HCT116 (cell line): ENCODE measurements at regions not wholly inside any gene's neighbourhood (a gene's known extent, or its start where the extent isn't known, plus 50 kb on each side); places are given as distances from the start of the nearest gene placed in this dataset.

ENCODE experiments used
- ATAC-seq: fragments of 200-7000 bp; cut with Tn5 transposase; 2 replicates; pipeline ENCODE4 v1.9.1; 2020; ENCODE audit warnings: mild to moderate bottlenecking, moderate library complexity
- BruUV-seq: library from RNA; stranded (reverse); fragments of 400-500 nt; replicated peaks from 2 replicates; lab custom pipeline; 2021; lab: Mats Ljungman, UMichigan
- CTCF ChIA-PET: fragments of 300-600 bp; sonication (Branson Sonifier 250); formaldehyde crosslinking; loops from one replicate; lab custom pipeline; 2021; ENCODE audit warnings: antibody characterized with exemption; lab: Charles Lee
- POLR2A ChIA-PET: fragments of 300-600, 350-600 bp; sonication (Branson Sonifier 250); formaldehyde crosslinking; loops from one replicate; lab custom pipeline; 2021; ENCODE audit warnings: antibody characterized with exemption; lab: Charles Lee
- RAD21 ChIA-PET, 2 experiments: fragments of 300-600 bp; sonication (Branson Sonifier 250); formaldehyde crosslinking; loops; one replicate each; lab custom pipeline; 2023; ENCODE audit warnings: low total read pairs in 2 of 2; ENCODE audit not compliant: uncharacterized antibody in 2 of 2, unreplicated experiment in 2 of 2, low non-redundant PET in 1 of 2; lab: Charles Lee
- DNase-seq: peaks from one replicate; pipeline ENCODE4 v3.0.0-alpha.2; 2010; ENCODE audit warnings: low read depth, low spot score
- H2AFZ ChIP-seq: fragments of 200-600 bp; shearing (Covaris generic), sonication (generic); 2 replicates; pipeline ENCODE4 v1.6.1; 2017; ENCODE audit warnings: low read depth, mixed run types, mixed read lengths, antibody characterized with exemption, low read length; ENCODE audit not compliant: poor library complexity, severe bottlenecking
- H3K27ac ChIP-seq: 2 replicates; pipeline ENCODE4 v1.5.1; 2012; ENCODE audit warnings: low read depth, low read length
- H3K27me3 ChIP-seq: fragments of 200-600 bp; sonication (generic); 2 replicates; pipeline ENCODE4 v1.6.1; 2016; ENCODE audit warnings: mixed run types, low read length, mixed read lengths; ENCODE audit not compliant: insufficient read depth
- H3K36me3 ChIP-seq, 2 experiments: fragments of 200-500 bp in 1 of 2; fragments of 200-600 bp in 1 of 2; sonication (Bioruptor generic) in 1 of 2; sonication (generic) in 1 of 2; 2 replicates each; pipeline versions ENCODE4 v1.5.1 to v1.6.1; 2014 to 2016; ENCODE audit warnings: low read length in 2 of 2, inconsistent platforms in 1 of 2, mixed read lengths in 1 of 2, mixed run types in 1 of 2; ENCODE audit not compliant: insufficient read depth in 2 of 2, control insufficient read depth in 1 of 2
- H3K4me1 ChIP-seq, 2 experiments: fragments of 200-600 bp in 1 of 2; sonication (generic) in 1 of 2; 2 replicates each; pipeline versions ENCODE4 v1.5.1 to v1.6.1; 2012 to 2017; ENCODE audit warnings: low read length in 2 of 2, inconsistent platforms in 1 of 2, mild to moderate bottlenecking in 1 of 2, mixed read lengths in 1 of 2, mixed run types in 1 of 2, moderate library complexity in 1 of 2; ENCODE audit not compliant: insufficient read depth in 2 of 2, control insufficient read depth in 1 of 2
- H3K4me2 ChIP-seq: fragments of 200-600 bp; sonication (generic); 2 replicates; pipeline ENCODE4 v1.6.1; 2017; ENCODE audit warnings: mixed run types, low read length, mixed read lengths
- H3K4me3 ChIP-seq, 2 experiments: fragments of 200-600 bp in 1 of 2; sonication (generic) in 1 of 2; replicated peaks in 1 of 2; 2 replicates each; pipeline ENCODE4 v1.5.1; 2011 to 2016; ENCODE audit warnings: low read length in 2 of 2, control low read depth in 1 of 2, low read depth in 1 of 2, mild to moderate bottlenecking in 1 of 2, mixed read lengths in 1 of 2, mixed run types in 1 of 2
- H3K79me2 ChIP-seq: fragments of 200-600 bp; sonication (generic); 2 replicates; pipeline ENCODE4 v1.6.1; 2017; ENCODE audit warnings: mild to moderate bottlenecking, mixed run types, low read length, moderate library complexity, mixed read lengths; ENCODE audit not compliant: insufficient read depth
- H3K9ac ChIP-seq: fragments of 200-600 bp; sonication (generic); 2 replicates; pipeline ENCODE4 v1.6.1; 2016; ENCODE audit warnings: low read length, mixed read lengths
- H3K9me2 ChIP-seq: fragments of 200-600 bp; sonication (generic), shearing (Covaris generic); 2 replicates; pipeline ENCODE4 v1.6.1; 2017; ENCODE audit warnings: mixed run types, mild to moderate bottlenecking, moderate library complexity; ENCODE audit not compliant: insufficient read depth
- H3K9me3 ChIP-seq, 2 experiments: fragments of 200-500 bp in 1 of 2; fragments of 200-600 bp in 1 of 2; sonication (Bioruptor generic) in 1 of 2; sonication (generic) in 1 of 2; 2 replicates each; pipeline ENCODE4 v1.6.1; 2014 to 2017; ENCODE audit warnings: low read length in 2 of 2, mixed read lengths in 2 of 2, inconsistent platforms in 1 of 2, low read depth in 1 of 2, mild to moderate bottlenecking in 1 of 2, mixed run types in 1 of 2, moderate library complexity in 1 of 2; ENCODE audit not compliant: control insufficient read depth in 1 of 2, insufficient read depth in 1 of 2
- H4K20me1 ChIP-seq: fragments of 200-600 bp; sonication (generic), shearing (Covaris generic); 2 replicates; pipeline ENCODE4 v1.6.1; 2017; ENCODE audit warnings: mixed run types, mild to moderate bottlenecking, moderate library complexity; ENCODE audit not compliant: insufficient read depth
- CBX3 ChIP-seq: IDR thresholded peaks from 2 replicates; pipeline ENCODE4 v1.6.1; 2012; ENCODE audit warnings: low read depth
- ELF1 ChIP-seq: IDR thresholded peaks from 2 replicates; pipeline ENCODE4 v1.6.1; 2012; ENCODE audit warnings: low read depth, borderline replicate concordance
- FOSL1 ChIP-seq: IDR thresholded peaks from 2 replicates; pipeline ENCODE4 v1.6.1; 2012; ENCODE audit warnings: low read depth
- MAX ChIP-seq: IDR thresholded peaks from 2 replicates; pipeline ENCODE4 v1.6.1; 2012
- POLR2AphosphoS5 ChIP-seq: IDR thresholded peaks from 2 replicates; pipeline ENCODE4 v1.6.1; 2011; ENCODE audit warnings: mild to moderate bottlenecking, low read depth, low read length, moderate library complexity
- REST ChIP-seq: IDR thresholded peaks from 2 replicates; pipeline ENCODE4 v1.6.1; 2012; ENCODE audit warnings: low read depth
- SRF ChIP-seq: IDR thresholded peaks from 2 replicates; pipeline ENCODE4 v1.6.1; 2012; ENCODE audit warnings: low read depth
- intact Hi-C: fragments of 100-400 bp; cut with micrococcal nuclease; formaldehyde crosslinking; loops from 2 replicates; pipeline ENCODE4 v1.10.0; 2022

DNA sequence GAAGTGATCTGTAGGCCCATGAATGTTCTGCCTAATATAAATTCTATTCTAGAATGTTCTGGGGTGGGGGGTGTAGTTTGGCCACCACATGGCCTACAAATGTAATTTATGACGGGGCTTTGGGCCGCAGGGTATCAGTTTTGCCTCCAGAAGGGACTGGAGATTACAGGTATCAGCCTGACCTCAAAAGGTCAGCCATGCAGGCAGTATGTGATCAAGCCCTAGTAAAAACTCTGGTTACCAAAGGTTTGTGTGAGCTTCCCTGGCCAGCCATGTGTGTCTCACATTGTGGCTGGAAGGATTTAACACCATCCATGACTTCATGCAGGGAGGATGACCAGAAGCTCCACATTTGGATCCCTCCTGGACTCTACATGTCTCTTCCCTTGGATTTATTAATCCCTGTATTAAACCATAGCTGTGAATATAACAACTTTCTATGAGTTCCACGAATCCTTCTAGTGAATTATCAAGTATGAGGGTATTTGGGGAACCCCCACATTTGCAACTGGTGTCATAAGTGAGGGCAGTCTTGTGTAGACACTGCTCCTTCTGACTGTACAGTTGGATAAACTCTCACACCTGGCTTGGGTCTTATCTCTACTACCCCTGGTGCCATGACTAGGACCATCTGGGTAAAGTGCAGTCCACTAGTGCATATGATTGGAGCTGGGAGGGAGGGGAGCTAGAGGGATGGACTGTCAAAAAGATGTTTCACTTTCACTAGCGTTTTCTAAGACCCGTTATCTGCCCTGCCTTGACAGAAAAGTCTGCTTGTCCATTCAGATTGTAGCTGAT, 50.0 kb upstream of the RFX7 start:
- Histone ChIP-seq H2AFZ (no peak overlapping the region), H3K9me2 (no peaks in the 10 kb centered on the region), H3K9ac (no peak overlapping the region), H3K4me1 (no peaks in the 10 kb centered on the region), H4K20me1 (no peaks in the 10 kb centered on the region), H3K27me3 (no peaks in the 10 kb centered on the region), H3K4me2 (no peak overlapping the region), H3K9me3 (no peaks in the 10 kb centered on the region), H3K79me2 (no peaks in the 10 kb centered on the region), H3K36me3 (no peaks in the 10 kb centered on the region), H3K27ac (no peak overlapping the region), H3K4me3 (no peak overlapping the region)
- BruUV-seq: no TSS peak
- intact Hi-C loops: loop anchor here (10.0 kb wide), 1 partner anchor 51 kb away; no protein-coding TSS in a partner anchor
- DNase-seq: no peak
- POLR2A ChIA-PET: no interaction called here
- TF ChIP-seq FOSL1: no peak
- no peak for TF ChIP-seq SRF
- no peak for TF ChIP-seq CBX3
- no peak for TF ChIP-seq MAX
- TF ChIP-seq POLR2AphosphoS5: no peak
- no peak for TF ChIP-seq REST
- TF ChIP-seq ELF1: no peak
- CTCF ChIA-PET: interaction anchor here (2.5 kb wide), 1 partner anchor 8 kb away, joined by 9 read pairs; no protein-coding TSS in a partner anchor
- RAD21 ChIA-PET: no interaction called here
- ATAC-seq: no peak
